Right lobe of liver (tissue), 6 donors: ENCODE measurements at regions not wholly inside any gene's neighbourhood (a gene's known extent, or its start where the extent isn't known, plus 50 kb on each side); places are given as distances from the start of the nearest gene placed in this dataset.
A peak's percentile ranks its signal among the peaks of the same experiment; 100 is the strongest.

ENCODE experiments used
- ATAC-seq, 4 donors: fragments of 200-7000 bp; cut with Tn5 transposase; one replicate each; pipeline ENCODE4 v1.9.1; 2020; ENCODE audit warnings: mild to moderate bottlenecking in 4 of 4, moderate library complexity in 4 of 4
- DNase-seq, 3 donors: peaks; one replicate each; pipeline ENCODE4 v3.0.0-alpha.2; 2020
- H3K27ac ChIP-seq, 3 donors: fragments of 200-600 bp; one replicate each; pipeline ENCODE4 v1.8.0; 2022
- H3K27me3 ChIP-seq, 2 donors: fragments of 200-600 bp; one replicate each; pipeline ENCODE4 v1.8.0; 2022
- H3K36me3 ChIP-seq, 4 donors: fragments of 200-600 bp; sonication (generic) in 1 of 4; one replicate each; pipeline versions ENCODE4 v1.5.1 to v1.8.0; 2017 to 2022; ENCODE audit warnings: control low read depth in 1 of 4
- H3K4me1 ChIP-seq, 4 donors: fragments of 200-600 bp; sonication (generic) in 1 of 4; one replicate each; pipeline versions ENCODE4 v1.5.1 to v1.8.0; 2017 to 2022; ENCODE audit warnings: control low read depth in 1 of 4
- H3K4me3 ChIP-seq, 3 donors: fragments of 200-600 bp; one replicate each; pipeline ENCODE4 v1.8.0; 2022
- H3K9me3 ChIP-seq, 4 donors: fragments of 200-600 bp; sonication (generic) in 1 of 4; one replicate each; pipeline versions ENCODE4 v1.5.1 to v1.8.0; 2017 to 2022; ENCODE audit warnings: control low read depth in 1 of 4
- POLR2A ChIP-seq: fragments of 450-650 bp; IDR thresholded peaks from one replicate; pipeline ENCODE4 v1.6.1; 2017; ENCODE audit warnings: antibody characterized with exemption, mild to moderate bottlenecking
- WGBS: methylation state at CpG from one replicate; pipeline ENCODE4 v1.1.6; 2018; ENCODE audit warnings: low coverage, low lambda C conversion rate; ENCODE audit not compliant: insufficient coverage; ENCODE audit errors: missing lambda C conversion rate; 5-methylcytosine and 5-hydroxymethylcytosine counted together
- intact Hi-C, 2 donors: fragments of 100-400 bp; cut with DNase I; formaldehyde crosslinking; loops; one replicate each; pipeline versions ENCODE4 v1.11.2 to v1.14.1; 2022
- TF ChIP-seq, protein P1 (sequence below), 4 donors: fragments of 200-600 bp in 3 of 4; fragments of 450-650 bp in 1 of 4; IDR thresholded peaks; one replicate each; pipeline versions ENCODE4 v1.5.1 to v1.8.0; 2016 to 2022; ENCODE audit warnings: antibody characterized with exemption in 4 of 4, mild to moderate bottlenecking in 2 of 4
- donor health status: DM: no; HTN: yes; CAD: no.
- donor health status: DM: no; HTN: no; CAD: no.
- donor health status: DM: no; HTN: no; CAD: no.
- donor health status: DM: no; HTN: yes; CAD: no.
- donor health status: DM: no; HTN: yes; CAD: no.

- Histone ChIP-seq H3K36me3 (no peaks in the 10 kb centered on the region), H3K27ac (peak overlapping the region in 2 of 3 donors; percentile 85 to 89), H3K9me3 (no peaks in the 10 kb centered on the region), H3K4me3 (no peak overlapping the region), H3K27me3 (no peaks in the 10 kb centered on the region), H3K4me1 (peaks cover 0 to 11% (median 5%) of the 10 kb centered on the region in 4 donors)
- intact Hi-C loops = loop anchor here in 1 of 2 donors (10.0 kb wide), 1 partner anchor 62 kb away; no protein-coding TSS in a partner anchor
- DNase-seq (no peak), ATAC-seq (no peak)
- no peak for TF ChIP-seq POLR2A
- TF ChIP-seq, protein P1, sequence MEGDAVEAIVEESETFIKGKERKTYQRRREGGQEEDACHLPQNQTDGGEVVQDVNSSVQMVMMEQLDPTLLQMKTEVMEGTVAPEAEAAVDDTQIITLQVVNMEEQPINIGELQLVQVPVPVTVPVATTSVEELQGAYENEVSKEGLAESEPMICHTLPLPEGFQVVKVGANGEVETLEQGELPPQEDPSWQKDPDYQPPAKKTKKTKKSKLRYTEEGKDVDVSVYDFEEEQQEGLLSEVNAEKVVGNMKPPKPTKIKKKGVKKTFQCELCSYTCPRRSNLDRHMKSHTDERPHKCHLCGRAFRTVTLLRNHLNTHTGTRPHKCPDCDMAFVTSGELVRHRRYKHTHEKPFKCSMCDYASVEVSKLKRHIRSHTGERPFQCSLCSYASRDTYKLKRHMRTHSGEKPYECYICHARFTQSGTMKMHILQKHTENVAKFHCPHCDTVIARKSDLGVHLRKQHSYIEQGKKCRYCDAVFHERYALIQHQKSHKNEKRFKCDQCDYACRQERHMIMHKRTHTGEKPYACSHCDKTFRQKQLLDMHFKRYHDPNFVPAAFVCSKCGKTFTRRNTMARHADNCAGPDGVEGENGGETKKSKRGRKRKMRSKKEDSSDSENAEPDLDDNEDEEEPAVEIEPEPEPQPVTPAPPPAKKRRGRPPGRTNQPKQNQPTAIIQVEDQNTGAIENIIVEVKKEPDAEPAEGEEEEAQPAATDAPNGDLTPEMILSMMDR (IDR thresholded peaks at IDR 0.05) = no peak
- 31% methylated on average over 2 of the region's 2 CpGs for WGBS
These were observed 50.6 kb upstream of the ULK4 start for GRCh38 chr3:42012383-42012934.
